H4 (cell line): ENCODE measurements at regions not wholly inside any gene's neighbourhood (a gene's known extent, or its start where the extent isn't known, plus 50 kb on each side); places are given as distances from the start of the nearest gene placed in this dataset.
"Not testable (repeated sequence)": the region's sequence is repeated elsewhere in the genome, so short reads cannot be mapped to it uniquely, and the experiment has no call there.

Experiments used
- DNase-seq: peaks from one replicate; pipeline ENCODE4 v3.0.0-alpha.2; 2015; ENCODE audit warnings: low spot score

- no peak for DNase-seq
Measured at GRCh38 chr4:149986917-149987316, 91.3 kb upstream of the DCLK2 start.

- DNase-seq, result peak; percentile 51
Measured at GRCh38 chr4:149987330-149988086, 90.7 kb upstream of the DCLK2 start.

DNA sequence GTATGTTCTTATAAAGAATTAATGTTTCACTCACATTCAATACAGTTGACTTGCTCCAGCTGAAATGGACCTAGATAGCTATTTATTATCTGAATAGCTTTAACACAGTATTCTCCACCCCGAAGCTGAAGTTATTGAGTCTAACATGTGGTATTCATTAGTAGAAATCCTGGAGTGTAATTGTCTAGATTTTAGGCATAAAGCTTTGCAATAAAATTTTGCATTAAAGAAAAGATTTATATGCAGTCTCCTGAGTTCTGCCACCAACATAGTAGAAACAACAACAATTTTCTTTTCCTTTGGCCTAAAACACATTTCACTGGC is 90.2 kb upstream of the DCLK2 start:
- DNase-seq, result no peak

DNA sequence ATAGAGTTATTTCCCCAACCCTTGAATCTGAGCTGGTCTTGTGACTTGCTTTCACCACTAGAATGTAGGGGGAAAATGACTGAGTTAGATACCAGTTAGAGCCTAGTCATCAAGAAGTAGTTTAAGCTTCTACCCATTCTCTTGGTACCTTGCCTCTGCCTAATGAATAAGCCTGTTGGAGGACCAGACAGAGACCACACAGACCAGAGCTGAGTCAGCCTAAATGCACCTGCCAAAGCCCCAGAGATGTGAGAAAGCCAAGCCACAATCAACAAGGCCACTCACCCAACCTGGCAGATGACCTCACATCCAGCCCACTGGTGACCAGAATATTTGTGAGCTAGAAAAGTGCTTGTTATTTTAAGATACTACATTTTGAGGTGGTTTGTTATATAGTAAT is 85.2 kb upstream of the DCLK2 start:
- no peak for DNase-seq

DNA sequence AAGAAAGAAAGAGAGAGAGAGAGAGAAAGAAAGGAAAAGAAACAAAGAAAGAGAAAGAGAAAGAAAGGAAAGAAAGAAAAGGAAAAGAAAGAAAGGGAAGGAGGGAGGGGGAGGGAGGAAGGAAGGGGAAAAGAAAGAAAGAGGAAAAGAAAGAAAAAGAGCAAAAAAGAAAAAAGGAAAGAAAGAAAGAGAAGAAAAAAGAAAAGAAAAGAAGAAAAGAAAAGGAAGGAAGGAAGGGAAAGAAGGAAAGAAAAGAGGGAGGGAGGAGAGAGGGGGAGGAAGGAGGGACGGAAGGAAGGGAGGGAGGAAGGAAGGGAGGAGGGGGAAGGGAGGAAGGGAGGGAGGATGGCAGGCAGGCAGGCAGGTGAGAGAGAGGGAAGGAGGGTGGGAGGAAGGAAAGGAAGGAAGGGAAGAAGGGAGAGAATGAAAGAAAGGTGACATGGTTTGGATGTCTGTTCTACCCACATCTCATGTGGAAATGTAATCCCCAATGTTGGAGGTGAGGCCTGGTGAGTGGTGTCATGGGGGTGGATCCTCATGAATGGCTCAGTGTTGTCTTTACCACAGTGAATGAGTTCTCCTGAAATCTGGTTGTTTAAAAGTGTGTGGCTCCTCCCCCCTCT is 83.0 kb upstream of the DCLK2 start:
- no peak for DNase-seq

GRCh38 chr4:149997881-149998421 is 80.3 kb upstream of the DCLK2 start:
- DNase-seq, result peak; percentile 78

DNA sequence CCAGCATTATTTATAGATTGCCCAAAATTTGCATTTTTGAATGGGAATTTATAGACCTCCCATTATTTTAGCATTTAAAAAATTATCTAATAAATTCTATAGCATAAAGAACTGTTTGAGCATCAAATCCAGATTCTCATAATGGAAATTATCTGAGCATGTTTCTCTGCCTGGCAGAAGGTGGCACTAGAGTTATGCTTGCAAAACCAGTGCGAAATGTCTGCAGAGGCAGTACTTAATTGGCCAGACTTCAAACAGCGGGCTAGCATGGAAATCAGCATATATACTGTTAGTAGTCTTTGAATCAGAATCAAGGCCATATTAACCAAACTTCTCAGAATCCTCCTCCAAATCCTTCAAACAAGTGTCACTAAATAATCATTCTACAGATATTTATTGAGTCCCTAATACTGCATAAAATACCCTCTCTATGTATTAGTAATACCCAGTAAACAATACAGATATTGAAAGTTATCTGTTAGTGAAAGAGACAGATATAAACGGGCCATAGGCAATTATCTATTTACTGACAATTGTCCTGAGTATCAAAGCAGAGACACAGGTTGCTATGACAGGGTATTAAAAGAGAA is 78.7 kb upstream of the DCLK2 start:
- DNase-seq, result peak; percentile 86

GRCh38 chr4:150001815-150002214 is 76.4 kb upstream of the DCLK2 start:
- no peak for DNase-seq

- no peak for DNase-seq
Measured at GRCh38 chr4:150002561-150002960, 75.7 kb upstream of the DCLK2 start.

- DNase-seq, result peak; percentile 42
Measured at GRCh38 chr4:150004481-150004880, 73.8 kb upstream of the DCLK2 start.

- DNase-seq, result peak; percentile 14
Measured at GRCh38 chr4:150005537-150005936, 72.7 kb upstream of the DCLK2 start.

DNA sequence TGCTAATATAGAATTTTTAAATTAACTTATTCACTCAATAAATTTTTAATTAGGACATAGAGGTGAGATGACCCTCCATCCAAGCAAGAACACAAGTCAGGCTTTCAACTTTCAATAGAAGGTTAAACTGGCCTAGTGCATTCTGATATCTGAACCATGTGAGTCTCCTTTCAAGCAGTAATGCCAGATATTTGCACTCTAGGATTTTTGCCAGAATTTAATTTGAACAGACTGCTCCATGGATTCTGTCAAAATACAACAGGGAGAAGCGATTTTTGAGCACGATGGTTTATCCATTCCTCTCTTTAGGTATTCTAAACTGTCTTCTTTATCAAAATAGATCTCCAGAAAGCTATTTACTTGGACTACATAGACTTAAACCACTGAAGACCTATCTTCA is 72.0 kb upstream of the DCLK2 start:
- DNase-seq, result no peak

DNA sequence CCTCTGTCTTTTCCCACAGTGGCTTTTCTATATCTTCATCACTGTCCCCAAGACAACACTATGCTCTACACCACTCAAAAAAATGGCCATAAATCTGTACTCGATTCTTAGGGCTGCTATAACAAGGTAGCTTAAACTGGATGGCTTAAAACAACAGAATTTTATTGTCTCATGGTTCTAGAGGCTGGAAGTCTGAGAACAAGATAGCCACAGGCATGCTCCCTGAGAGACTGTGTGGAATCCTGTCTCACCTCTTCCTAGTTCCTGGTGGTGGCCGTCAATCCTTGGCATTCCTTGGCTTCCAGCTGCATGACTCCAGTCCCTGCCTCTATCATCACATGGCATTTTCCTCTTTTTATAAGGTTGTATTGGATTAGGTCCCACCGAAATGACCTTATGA is 70.7 kb upstream of the DCLK2 start:
- DNase-seq, result peak; percentile 65

GRCh38 chr4:150008546-150008945 is 69.7 kb upstream of the DCLK2 start:
- DNase-seq, result no peak

DNA sequence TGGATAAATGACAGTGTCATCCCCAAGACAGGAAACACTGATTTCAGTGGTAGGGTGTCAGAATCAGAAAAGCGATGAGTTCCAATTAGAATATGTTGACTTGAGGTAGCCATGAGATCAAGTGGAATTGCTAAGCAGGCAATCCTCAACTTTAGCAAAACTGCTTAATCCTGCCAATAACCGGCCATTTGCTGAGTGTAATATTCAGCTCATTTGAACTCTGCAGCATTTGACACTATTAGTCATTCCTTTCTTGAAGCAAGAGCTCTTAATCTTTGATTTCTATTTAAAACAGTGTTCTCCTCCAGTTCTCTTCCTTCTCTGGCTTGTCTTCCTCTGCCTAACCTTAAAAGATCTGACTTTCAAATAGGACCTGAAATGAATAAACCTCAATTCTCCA is 68.7 kb upstream of the DCLK2 start:
- DNase-seq, result no peak

- peak; percentile 80 for DNase-seq
Measured at GRCh38 chr4:150010525-150011126, 67.6 kb upstream of the DCLK2 start.

DNA sequence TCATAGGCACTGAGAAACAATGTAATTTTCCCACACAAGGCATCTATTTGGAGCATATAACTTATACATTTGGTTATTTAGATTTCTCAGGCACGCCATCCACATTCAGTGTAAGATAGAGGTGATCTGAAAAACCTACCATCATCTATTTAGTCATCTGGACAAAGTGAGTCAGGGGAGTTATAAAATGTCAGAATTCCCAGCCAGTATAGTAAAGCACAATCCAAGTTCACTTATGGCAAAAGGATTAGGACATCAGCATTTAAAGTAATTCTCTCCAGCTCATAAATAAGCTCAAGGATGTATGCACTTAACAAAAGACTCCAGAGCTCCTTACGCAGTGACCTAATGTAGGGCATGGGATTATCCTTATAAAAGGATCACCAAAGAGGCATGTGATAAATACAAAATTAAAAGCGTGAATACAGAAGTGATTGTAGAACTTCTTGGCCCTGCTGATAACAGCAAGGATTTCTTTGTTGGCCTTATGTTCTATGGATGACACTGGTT is 65.3 kb upstream of the DCLK2 start:
- DNase-seq, result no peak

DNA sequence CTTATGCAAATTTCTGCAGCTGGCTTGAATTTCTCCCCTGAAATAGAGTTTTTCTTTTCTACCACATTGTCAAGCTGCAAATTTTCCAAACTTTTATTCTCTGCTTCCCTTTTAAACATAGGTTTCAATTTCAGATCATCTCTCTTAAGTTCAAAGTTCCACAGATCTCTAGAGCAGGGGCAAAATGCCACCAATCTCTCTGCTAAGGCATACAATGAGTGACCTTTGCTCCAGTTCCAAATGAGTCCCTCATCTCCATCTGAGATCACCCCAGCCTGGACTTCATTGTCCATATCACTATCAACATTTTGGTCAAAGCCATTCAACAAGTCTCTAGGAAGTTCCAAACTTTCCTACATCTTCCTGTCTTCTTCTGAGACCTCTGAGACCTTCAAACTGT is 62.3 kb upstream of the DCLK2 start:
- DNase-seq, result not testable (repeated sequence)

DNA sequence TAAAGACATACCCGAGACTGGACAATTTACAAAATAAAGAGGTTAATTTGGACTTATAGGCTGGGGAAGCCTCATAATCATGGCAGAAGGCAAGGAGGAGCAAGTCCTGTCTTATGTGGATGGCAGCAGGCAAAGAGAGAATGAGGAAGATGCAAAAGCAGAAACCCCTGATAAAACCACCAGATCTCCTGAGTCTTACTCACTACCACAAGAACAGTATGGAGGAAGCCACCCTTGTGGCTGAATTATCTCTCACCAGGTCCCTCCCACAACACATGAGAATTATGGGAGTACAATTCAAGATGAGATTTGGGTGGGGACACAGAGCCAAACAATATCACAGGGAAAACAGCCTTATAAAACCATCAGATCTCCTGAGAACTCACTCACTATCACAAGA is 61.6 kb upstream of the DCLK2 start:
- DNase-seq, result not testable (repeated sequence)

DNA sequence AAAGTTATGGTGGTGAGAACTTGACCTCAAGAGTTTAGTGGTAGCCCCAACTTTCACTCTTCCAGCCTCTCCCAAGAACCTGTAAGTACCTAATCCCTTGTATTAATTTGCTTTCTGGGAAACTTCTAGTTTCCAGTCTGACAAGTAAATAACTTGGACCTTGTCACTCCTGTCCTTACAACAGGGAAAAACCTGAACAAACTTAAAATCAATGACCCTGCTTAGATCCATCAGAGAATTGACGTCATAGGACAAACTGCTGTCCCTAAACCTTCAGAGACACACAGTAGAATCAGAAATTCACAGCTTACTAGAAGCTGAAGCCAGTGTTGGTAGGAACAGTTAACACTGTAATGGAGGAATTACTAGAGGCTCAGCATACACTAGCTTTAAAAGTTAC is 60.0 kb upstream of the DCLK2 start:
- DNase-seq, result no peak

- DNase-seq, result no peak
Measured at GRCh38 chr4:150021483-150021882, 56.8 kb upstream of the DCLK2 start.

- DNase-seq, result no peak
Measured at GRCh38 chr4:150023489-150023888, 54.8 kb upstream of the DCLK2 start.

DNA sequence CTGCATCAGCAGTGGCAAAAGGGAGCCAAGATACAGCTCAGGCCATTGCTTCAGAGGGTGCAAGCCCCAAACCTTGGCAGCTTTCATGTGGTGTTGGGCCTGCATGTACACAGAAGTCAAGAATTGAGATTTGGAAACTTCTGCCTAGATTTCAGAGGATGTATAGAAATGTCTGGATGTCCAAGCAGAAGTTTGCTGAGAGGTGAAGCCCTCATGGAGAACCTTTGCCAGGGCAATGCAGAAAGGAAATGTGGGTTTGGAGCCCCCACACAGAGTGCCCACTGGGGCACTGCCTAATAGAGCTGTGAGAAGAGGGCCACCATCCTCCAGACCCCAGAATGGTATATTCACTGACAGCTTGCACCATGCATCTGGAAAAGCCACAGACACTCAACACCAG is 51.3 kb upstream of the DCLK2 start:
- not testable (repeated sequence) for DNase-seq
